DMS 273 (cell line): ENCODE measurements at regions not wholly inside any gene's neighbourhood (a gene's known extent, or its start where the extent isn't known, plus 50 kb on each side); places are given as distances from the start of the nearest gene placed in this dataset.
"Not testable (repeated sequence)": the region's sequence is repeated elsewhere in the genome, so short reads cannot be mapped to it uniquely, and the experiment has no call there.

Experiments used
- DNase-seq: peaks from one replicate; lab custom pipeline; 2025; ENCODE audit not compliant: unreplicated experiment; lab: John Stamatoyannopoulos, UW

DNA sequence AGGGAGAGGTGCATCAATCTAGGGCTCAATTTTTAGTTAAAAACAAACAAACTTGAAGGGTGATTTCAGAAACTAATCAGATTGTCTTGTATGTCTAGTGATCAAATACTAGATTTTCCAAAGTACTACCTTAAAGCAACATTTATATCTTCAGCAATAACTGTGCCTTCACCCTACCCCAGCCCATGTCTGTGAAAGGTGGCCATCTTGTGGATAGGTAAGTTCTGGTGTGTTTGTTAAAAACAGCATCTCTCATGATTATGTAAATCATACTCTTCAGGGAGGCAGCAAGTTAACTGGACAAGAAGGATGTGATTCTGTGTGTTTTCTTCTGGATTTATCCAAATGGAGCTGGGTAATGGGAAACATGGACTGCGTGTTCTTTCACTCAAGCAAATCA, 81.4 kb upstream of the ACSL1 start:
- no peak for DNase-seq

GRCh38 chr4:184907810-184908209, 82.0 kb upstream of the ACSL1 start:
- DNase-seq: no peak

DNA sequence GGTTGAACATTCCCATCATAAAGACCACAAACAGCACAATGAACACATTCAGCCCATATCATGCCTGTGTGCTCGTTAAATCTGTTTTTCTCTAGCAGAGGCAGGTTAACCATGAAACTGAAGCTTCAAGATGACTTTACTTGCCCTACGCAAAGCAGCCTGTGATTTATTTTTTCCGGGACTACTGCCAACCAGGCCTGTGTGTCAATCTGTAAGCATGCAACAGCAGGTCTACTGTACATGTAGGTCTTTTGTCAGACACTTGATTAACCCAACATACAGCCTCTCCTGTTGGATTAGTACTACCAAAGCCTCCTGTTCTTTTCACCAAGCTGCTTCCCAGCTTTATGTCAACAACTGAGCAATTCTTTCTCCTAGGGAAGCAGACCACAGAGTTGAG, 85.5 kb upstream of the ACSL1 start:
- DNase-seq: peak; percentile 67

DNA sequence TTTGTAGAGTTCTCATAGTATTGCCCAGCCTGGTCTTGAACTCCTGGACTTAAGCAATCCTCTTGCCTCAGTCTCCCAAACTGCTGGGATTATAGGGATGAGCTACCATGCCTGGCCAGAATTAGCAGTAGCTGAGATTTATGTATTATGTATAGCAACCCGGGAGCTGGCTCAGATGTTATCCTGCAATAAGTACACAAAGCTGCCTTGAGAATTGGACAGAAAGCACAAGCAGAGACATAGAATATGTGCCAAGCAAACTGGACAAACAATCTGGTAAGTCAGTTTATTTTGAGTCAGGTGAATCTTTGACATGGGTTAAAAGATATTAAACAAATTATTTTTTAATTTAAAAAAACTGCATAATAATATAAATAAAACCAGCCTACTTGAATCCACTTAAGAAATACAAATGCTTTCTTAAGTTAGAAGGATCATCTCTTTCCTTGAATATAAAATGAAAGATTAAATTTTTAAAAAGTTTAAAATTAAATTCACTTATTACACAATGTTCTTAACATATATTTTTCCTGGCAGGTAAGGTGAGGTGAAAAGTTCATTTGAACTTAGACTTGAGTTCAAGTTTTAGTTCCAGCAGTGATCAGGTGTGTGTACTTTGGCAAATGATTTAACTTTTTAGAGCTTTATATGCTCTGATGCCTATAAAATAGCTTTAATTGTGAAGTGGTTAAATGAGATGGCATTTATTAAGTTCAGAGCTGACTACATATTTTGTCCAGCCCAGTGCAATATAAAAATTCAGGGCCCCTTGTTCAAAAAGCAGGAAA, 87.8 kb upstream of the ACSL1 start:
- no peak for DNase-seq

- not testable (repeated sequence) for DNase-seq
Measured at GRCh38 chr4:184918799-184919198, 93.0 kb upstream of the ACSL1 start.

DNA sequence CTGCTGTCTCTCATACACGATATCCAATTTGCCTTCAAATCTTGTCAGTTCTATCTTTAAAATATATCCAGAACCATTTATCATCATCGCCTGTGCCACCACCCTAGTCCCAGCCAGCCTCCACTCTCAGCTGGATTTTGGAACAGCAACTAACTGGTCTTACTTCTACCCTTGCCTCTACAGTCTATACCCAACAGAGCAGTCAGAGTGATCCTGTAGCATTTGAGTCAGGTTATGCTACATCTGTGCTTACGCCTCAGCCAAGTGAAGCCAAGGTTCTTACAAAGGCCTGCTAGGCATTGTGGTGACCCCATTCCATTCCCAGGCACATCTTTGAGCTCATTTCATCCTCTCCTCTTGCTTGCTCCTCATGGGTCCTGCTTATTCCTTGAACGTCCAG, 95.7 kb upstream of the ACSL1 start:
- no peak for DNase-seq

DNA sequence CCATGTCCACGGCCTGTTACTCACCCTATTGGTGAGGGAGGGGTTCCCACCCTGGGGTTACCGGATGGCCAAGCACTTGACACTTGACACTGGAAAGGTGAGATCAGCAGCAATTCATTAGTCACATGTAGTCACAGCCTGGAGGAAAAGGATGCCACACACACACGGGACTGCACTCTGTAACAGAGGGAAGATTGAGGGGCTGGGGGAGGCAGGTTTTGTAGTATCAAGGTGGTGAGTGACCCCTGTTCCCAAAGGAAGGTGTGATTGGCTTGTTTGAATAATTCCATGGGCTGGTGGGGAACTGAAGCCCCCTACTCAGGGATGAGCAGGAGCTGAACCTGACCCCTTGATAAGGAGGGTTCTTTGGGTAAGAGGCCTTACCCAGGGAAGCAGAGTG, 96.0 kb upstream of the HELT start:
- no peak for DNase-seq

DNA sequence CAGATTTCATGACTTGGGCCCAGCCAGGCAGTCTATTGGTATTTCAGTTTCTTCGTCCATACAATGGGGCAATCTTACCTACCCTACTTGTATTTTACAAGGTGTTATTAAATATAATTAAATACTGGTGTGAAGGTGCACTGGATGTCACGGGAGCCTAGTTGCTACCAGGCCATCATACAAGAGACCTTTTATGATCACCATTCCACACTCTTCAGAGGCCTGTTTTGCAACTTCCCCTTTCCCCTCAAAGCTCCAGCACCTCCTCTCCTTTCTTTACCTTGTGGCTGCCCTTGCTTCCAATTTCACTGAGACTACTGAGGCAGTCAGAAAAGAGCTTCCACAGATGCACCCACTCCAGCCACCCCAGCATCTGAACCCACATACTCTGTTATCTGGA, 93.8 kb upstream of the HELT start:
- no peak for DNase-seq

DNA sequence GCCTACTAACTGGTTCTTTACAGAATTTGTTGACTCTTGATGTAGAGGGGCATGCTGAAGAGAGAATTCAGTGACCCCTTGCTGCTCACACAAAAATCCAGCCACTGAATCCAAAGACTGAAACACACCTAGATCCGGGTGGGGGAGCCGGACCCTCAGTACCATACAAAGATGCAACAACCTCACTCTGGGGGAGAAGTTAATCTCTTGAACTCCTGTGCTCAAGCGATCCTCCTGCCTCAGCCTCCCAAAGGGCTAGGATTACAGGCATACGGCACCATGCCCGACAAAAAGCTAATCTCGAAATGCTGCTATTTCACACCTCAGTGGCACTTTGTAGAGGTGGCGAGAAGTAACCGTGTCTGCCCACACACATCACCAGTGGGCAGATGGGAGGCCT, 88.8 kb upstream of the HELT start:
- DNase-seq: no peak

DNA sequence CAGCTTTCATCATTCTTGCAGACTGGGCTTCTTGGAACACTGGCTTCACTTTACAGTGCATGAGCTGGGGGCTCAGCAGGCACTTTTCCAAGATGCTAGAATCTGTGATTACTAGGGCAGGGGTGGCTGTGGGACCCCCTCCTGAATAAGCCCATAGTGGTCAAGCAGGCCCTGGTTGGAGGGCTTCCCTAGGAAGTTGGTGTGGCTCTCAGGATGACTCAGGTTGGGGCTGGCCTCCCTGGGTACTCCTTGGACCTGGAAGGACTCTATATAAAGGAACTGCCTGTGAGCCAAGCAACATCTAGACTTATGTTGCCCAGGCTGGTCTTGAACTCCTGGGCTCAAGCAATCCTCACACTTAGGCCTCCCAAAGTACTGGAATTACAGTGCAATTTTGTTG, 88.3 kb upstream of the HELT start:
- DNase-seq: no peak

DNA sequence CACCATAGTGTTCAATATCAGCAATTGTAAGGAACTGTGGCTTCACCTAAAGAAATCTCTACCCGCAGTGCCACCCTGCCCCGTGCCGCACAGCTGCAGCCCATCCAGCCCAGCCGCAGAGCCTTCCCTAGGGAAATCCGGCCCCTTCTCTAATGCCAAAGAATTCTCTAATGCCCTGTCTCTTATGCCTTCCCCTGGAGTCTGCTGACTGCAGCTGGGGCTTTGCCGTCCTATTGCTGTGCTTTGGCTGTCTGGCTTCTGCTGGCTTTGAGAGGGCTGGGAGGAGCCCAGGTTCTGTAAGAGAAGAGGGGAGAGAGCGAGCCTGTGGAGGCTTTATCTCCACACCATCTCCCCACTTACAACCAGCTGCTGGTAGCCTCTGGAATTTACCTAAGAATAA, 85.9 kb upstream of the HELT start:
- DNase-seq: peak; percentile 17

GRCh38 chr4:184933311-184933710, 85.0 kb upstream of the HELT start:
- DNase-seq: no peak

DNA sequence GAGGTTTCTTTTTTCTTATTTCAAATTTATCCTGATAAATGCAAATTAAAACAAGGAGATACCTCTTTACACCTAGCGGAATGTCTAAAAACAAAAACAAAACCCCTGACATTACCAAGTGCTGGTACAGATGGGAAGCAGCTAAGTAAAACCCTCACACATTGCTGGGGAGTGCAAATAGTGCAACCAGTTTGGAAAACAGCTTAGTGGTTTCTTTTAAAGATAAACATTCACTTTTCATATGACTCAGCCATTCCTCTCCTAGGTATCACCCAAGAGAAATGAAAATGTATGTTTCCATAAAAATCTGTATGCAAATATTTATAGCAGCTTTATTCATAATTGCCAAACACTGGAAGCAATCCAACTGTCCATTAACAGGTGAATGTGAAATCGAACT, 84.1 kb upstream of the HELT start:
- no peak for DNase-seq

DNA sequence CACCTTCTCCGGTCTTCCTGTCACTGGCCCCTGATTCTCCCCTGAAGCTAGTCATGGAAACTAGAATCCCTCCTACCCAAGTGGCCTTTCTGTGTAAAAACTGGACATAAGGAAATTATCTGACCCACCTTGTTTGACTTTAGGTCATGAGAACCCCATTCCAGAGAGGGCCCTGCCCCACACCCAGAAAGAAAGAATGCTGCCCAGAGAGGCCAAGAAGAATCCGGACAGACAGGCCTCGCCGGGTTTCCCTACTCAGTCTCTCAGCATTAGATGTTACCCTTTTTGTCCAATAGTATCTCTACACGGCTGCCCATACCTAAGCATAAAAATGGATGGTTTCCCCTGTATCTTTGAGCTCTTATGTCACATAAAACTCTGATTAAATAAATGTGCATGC, 83.3 kb upstream of the HELT start:
- DNase-seq: no peak

DNA sequence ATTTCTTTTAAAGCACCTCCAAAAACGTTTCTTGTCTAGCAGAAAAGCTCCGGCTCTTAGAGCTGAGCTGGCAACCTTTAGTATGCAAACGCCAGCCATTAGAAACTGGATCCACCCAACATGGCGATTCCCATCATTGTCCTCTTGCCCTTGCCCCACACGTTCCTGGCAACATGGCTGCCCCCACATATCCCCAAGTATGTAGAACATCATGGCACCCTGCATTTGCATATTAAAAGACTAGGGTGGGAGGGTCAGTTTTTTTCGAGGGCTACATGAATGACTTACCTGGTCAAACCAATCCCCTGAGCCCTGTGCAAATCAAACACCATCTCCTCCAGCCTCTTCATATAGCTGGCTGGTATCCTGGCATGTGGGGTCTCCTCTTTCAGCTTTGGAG, 82.2 kb upstream of the HELT start:
- DNase-seq: no peak

DNA sequence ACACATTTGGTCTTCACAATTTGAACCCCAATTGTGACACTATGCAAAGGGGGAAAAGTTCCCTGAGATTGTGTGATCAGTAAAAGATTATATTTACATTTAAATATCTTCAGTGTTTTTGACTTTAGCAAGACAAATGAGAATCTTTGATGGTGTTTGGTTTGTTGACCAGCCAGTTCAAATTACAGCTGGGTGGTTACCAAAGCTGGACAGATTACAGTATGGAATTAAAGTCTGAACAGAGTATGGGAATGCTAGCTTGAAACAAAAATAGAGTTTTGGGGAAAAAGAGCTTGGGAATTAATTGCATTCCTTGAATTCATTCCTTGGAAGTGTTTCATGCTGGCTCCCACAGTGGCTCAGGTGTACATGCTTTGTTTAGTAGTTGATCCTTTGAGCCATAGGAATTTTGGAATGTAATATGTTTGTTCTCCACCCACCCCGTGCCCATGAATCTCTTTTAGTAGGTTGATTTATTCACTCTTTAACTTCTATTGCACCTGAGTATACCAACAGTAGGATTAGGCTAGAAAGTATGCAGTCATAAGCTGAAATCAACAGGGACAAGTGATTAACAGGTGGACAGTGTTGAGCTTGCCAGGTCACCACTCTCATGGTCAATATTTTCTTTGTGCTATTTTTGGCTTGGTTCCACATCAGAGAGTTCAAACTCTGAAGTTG, 81.1 kb upstream of the HELT start:
- DNase-seq: no peak

DNA sequence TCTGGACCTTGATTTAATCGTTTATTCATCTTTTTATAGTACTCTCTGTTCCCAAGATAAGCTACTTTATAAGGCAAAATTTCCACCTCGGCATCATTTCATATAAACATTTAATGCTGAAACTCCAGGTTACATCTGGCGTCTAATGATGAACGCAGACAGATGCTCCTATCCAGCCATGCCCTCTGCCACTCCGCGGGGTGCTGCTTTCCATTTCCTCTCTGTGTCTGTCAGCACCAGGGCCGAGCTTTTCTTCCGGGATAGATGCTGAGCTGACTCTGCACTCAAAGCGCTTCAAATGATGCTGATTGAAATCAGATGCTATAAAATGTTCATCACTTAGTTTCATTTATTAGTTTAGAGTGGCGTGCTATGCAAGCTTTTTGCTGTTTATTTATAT, 80.5 kb upstream of the HELT start:
- DNase-seq: peak; percentile 78

GRCh38 chr4:184938871-184939270, 79.4 kb upstream of the HELT start:
- DNase-seq: no peak

DNA sequence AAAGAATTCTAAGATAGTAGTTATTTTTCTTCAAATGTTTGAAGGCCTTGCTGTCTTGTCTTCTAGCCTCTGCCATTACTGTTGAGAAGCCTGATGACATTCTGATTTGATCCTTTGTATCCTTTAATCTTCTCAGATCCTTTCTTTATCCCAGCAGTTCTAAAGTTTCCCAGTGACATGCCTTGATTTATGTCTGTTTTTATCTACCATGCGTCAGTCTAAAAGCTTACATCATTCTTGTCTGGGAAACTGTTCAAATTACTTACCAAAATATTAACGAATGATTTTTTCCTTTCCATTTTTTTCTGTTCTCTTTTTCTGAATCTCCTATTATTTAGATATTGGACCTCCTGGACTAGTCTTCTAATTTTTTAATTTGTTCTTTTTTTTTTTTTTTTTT, 78.3 kb upstream of the HELT start:
- DNase-seq: no peak

- DNase-seq: no peak
Measured at GRCh38 chr4:184940500-184940899, 77.8 kb upstream of the HELT start.

DNA sequence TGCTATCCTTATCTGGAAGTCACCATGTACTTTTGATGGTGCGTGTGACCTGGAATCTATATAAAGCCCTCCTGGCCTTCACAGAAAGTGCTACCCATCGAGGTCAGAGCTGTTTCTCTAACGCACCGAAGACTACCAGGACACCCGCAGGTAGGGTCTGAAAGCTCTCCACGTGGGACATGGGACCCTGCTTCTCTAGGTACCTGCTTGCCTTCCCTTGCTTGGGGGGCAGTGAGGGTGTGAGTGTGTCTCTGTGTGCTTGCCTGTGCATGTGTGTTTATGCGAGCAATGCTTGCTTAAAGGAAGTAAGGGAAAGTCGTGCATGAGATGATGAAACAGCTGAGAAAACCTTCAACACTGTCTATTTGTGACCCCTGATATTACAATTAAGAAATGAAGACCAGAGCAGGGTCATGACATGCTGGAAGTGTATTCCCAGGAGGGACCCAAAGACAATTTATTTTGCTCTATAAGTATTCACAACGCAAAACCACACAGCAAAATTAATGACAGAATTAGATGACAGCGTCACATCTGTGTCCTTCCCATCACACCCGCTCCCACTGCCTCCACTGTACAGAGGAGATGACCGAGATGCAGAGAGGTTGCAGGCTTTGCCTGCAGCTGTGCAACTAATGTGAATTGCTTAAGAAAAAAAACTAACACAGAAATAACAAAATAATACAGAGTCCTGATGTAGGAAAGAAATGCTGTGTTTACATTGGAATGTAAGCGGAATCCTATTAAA, 76.4 kb upstream of the HELT start:
- DNase-seq: no peak
